ENCODE measurements at regions not wholly inside any gene's neighbourhood (a gene's known extent, or its start where the extent isn't known, plus 50 kb on each side); places are given as distances from the start of the nearest gene placed in this dataset.

GRCh38 chr3:21138085-21138484 is 612.9 kb downstream of the ZNF385D start:
- no peaks in the 10 kb centered on the region for H3K27me3 ChIP-seq (ENCODE audit: control insufficient read depth, insufficient read depth, low read length)
- ChIA-PET CTCF (no interaction called here), POLR2A (no interaction called here)
- no peak overlapping the region for H3K4me3 ChIP-seq (ENCODE audit: low read depth, low read length)
- no peak for TF ChIP-seq CTCF (IDR thresholded peaks at IDR 0.05; ENCODE audit: insufficient read depth, low read depth, low read length)
- DNase-seq (ENCODE audit: low read depth): no peak
- no peaks in the 10 kb centered on the region for H3K36me3 ChIP-seq (ENCODE audit: control insufficient read depth, insufficient read depth, low read length)

- TF ChIP-seq CTCF (IDR thresholded peaks at IDR 0.05; ENCODE audit: insufficient read depth, low read depth, low read length): no peak
- ChIA-PET POLR2A (no interaction called here), CTCF (no interaction called here)
- no peak for DNase-seq (ENCODE audit: low read depth)
- Histone ChIP-seq H3K27me3 (ENCODE audit: control insufficient read depth, insufficient read depth, low read length) (no peaks in the 10 kb centered on the region), H3K36me3 (ENCODE audit: control insufficient read depth, insufficient read depth, low read length) (no peaks in the 10 kb centered on the region), H3K4me3 (ENCODE audit: low read depth, low read length) (no peak overlapping the region)
These were observed 618.1 kb downstream of the ZNF385D start for GRCh38 chr3:21132896-21133295.

- POLR2A ChIA-PET: no interaction called here
- Histone ChIP-seq H3K27me3 (ENCODE audit: control insufficient read depth, insufficient read depth, low read length) (no peaks in the 10 kb centered on the region), H3K4me3 (ENCODE audit: low read depth, low read length) (no peak overlapping the region), H3K36me3 (ENCODE audit: control insufficient read depth, insufficient read depth, low read length) (no peaks in the 10 kb centered on the region)
- DNase-seq (ENCODE audit: low read depth): no peak
- CTCF ChIA-PET: no interaction called here
- TF ChIP-seq CTCF (IDR thresholded peaks at IDR 0.05; ENCODE audit: insufficient read depth, low read depth, low read length): no peak
These were observed 630.2 kb downstream of the ZNF385D start for GRCh38 chr3:21120826-21121225.

GRCh38 chr3:21117370-21117769 is 633.6 kb downstream of the ZNF385D start:
- ChIA-PET CTCF (no interaction called here), POLR2A (no interaction called here)
- Histone ChIP-seq H3K36me3 (ENCODE audit: control insufficient read depth, insufficient read depth, low read length) (no peaks in the 10 kb centered on the region), H3K27me3 (ENCODE audit: control insufficient read depth, insufficient read depth, low read length) (no peaks in the 10 kb centered on the region), H3K4me3 (ENCODE audit: low read depth, low read length) (no peak overlapping the region)
- DNase-seq (ENCODE audit: low read depth): no peak
- no peak for TF ChIP-seq CTCF (IDR thresholded peaks at IDR 0.05; ENCODE audit: insufficient read depth, low read depth, low read length)

GRCh38 chr3:21109056-21109455 is 642.0 kb downstream of the ZNF385D start:
- no peak for DNase-seq (ENCODE audit: low read depth)
- no peaks in the 10 kb centered on the region for H3K27me3 ChIP-seq (ENCODE audit: control insufficient read depth, insufficient read depth, low read length)
- POLR2A ChIA-PET: no interaction called here
- CTCF ChIA-PET: no interaction called here
- no peak overlapping the region for H3K4me3 ChIP-seq (ENCODE audit: low read depth, low read length)
- TF ChIP-seq CTCF (IDR thresholded peaks at IDR 0.05; ENCODE audit: insufficient read depth, low read depth, low read length): no peak
- H3K36me3 ChIP-seq (ENCODE audit: control insufficient read depth, insufficient read depth, low read length): no peaks in the 10 kb centered on the region

All from BJ (cell line).